Eye (tissue), 1 donor: ENCODE measurements at regions not wholly inside any gene's neighbourhood (a gene's known extent, or its start where the extent isn't known, plus 50 kb on each side); places are given as distances from the start of the nearest gene placed in this dataset.
"Not testable (repeated sequence)": the region's sequence is repeated elsewhere in the genome, so short reads cannot be mapped to it uniquely, and the experiment has no call there.

Experiments
- DNase-seq: peaks from one replicate; pipeline ENCODE4 v3.0.0-alpha.2; 2015

DNA sequence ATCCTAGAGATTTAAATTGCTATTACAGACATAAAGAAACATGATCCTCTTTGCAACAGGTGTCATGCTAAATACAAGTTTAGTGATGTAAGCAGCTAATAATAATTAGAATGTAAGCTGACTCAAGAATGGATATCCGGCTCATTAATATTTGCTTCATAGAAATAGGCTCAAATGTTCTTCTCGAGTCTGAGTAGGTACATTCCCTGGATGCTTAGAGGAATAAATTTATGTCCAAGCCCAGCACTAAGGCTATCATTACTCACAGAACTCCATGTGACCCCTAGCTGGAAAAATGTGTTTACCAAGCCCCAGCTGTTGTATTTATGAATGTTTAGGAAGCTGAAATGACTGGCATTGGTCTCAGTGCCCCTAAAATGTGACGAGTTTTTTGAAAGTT is 87.6 kb upstream of the TSPAN7 start:
- no peak for DNase-seq

- DNase-seq: no peak
These were observed 86.8 kb upstream of the TSPAN7 start for GRCh38 chrX:38474543-38474942.

GRCh38 chrX:38482183-38482582 is 79.2 kb upstream of the TSPAN7 start:
- DNase-seq: no peak

GRCh38 chrX:38484607-38485498 is 76.5 kb upstream of the TSPAN7 start:
- DNase-seq: no peak

- no peak for DNase-seq
These were observed 72.0 kb upstream of the TSPAN7 start for GRCh38 chrX:38489341-38489740.

GRCh38 chrX:38494239-38494823 is 67.0 kb upstream of the TSPAN7 start:
- no peak for DNase-seq

DNA sequence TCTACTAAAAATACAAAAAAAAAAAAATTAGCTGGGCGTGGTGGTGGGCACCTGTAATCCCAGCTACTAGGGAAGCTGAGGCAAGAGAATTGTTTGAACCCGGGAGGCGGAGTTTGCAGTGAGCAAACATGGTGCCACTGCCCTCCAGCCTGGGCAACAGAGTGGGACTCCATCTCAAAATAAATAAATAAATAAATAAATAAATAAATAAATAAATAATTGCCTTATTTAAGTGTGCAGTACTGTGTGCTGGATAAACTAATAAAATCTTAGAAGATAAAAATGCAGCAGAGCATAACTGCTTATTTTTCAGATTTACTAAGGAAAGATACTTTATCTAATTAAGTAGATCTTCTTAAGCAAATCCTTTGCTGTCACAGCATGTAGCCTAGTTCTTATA is 61.7 kb upstream of the TSPAN7 start:
- not testable (repeated sequence) for DNase-seq

DNA sequence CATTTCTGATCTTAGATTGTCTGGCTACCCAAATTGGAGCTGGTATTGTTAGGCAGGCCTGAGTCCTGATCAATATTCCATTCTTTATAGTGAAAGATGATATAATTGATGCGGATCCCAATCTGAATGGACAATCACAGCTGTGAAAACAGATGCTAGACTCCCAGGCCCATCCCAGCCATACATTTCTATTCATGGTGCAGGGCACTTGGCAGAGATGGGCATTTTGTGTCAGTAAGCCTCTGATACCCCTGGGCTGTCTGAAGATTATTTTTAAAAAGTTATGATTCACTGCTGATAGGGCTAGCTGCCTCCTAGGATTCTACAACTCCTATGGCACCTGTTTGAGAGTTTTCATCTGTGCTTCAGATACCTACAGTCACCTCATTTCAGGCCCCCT is 61.2 kb upstream of the TSPAN7 start:
- peak; percentile 23 for DNase-seq

DNA sequence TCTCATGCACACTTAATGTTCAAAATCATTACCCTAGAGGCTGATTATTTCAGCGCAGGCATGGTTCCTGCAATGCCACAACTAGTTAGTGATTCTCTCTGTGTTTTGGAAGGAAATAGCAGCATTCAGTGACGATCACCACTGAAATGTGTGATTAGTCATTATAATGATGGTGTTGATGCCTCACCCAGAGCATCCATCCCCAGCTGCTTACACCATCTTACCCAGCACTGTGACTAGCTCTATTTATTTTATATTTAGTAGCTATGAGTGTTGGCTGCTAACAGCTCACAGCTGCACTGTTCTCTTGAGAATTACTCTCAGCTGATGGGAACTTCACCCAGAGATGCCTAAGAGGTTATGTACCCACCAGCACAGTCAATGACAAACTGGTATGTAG is 60.5 kb upstream of the TSPAN7 start:
- DNase-seq: no peak

GRCh38 chrX:38505583-38505982 is 55.8 kb upstream of the TSPAN7 start:
- DNase-seq: no peak
